Smooth muscle cell (in vitro differentiated cells): ENCODE measurements at regions not wholly inside any gene's neighbourhood (a gene's known extent, or its start where the extent isn't known, plus 50 kb on each side); places are given as distances from the start of the nearest gene placed in this dataset.

Experiments
- DNase-seq: peaks from one replicate; lab custom pipeline; 2025; ENCODE audit not compliant: unreplicated experiment; lab: John Stamatoyannopoulos, UW
- H2AFZ ChIP-seq: fragments of 200-600 bp; sonication (generic); 2 replicates; pipeline ENCODE4 v1.6.0; 2016; ENCODE audit warnings: antibody characterized with exemption, low read depth, mild to moderate bottlenecking
- H3F3A ChIP-seq: fragments of 200-600 bp; sonication (generic); 2 replicates; pipeline ENCODE4 v1.6.0; 2017; ENCODE audit warnings: antibody characterized with exemption, low read depth
- H3K27ac ChIP-seq: fragments of 200-600 bp; sonication (generic); 2 replicates; pipeline ENCODE4 v1.5.1; 2016; ENCODE audit warnings: low read depth, mild to moderate bottlenecking
- H3K27me3 ChIP-seq: fragments of 200-600 bp; sonication (generic); 2 replicates; pipeline ENCODE4 v1.6.1; 2016; ENCODE audit warnings: low read depth, mild to moderate bottlenecking
- H3K36me3 ChIP-seq: fragments of 200-600 bp; sonication (generic); 2 replicates; pipeline ENCODE4 v1.5.1; 2016; ENCODE audit warnings: low read depth
- H3K4me1 ChIP-seq: fragments of 200-600 bp; sonication (generic); 2 replicates; pipeline ENCODE4 v1.5.1; 2016; ENCODE audit warnings: low read depth
- H3K4me2 ChIP-seq: fragments of 200-600 bp; sonication (generic); 2 replicates; pipeline ENCODE4 v1.6.0; 2016; ENCODE audit warnings: mild to moderate bottlenecking
- H3K4me3 ChIP-seq: fragments of 200-600 bp; sonication (generic); 2 replicates; pipeline ENCODE4 v1.5.1; 2016; ENCODE audit warnings: mild to moderate bottlenecking
- H3K79me2 ChIP-seq: fragments of 200-600 bp; sonication (generic); 2 replicates; pipeline ENCODE4 v1.6.0; 2016; ENCODE audit warnings: low read depth, mild to moderate bottlenecking
- H3K9ac ChIP-seq: fragments of 200-600 bp; sonication (generic); 2 replicates; pipeline ENCODE4 v1.6.0; 2016; ENCODE audit warnings: low read depth
- H3K9me3 ChIP-seq: fragments of 200-600 bp; sonication (generic); replicated peaks from 2 replicates; pipeline ENCODE4 v1.5.1; 2016; ENCODE audit warnings: low read depth
- H4K20me1 ChIP-seq: fragments of 200-600 bp; sonication (generic); 2 replicates; pipeline ENCODE4 v1.6.0; 2016; ENCODE audit warnings: low read depth
- WGBS: methylation state at CpG from one replicate; pipeline ENCODE4 v1.1.7; 2016; ENCODE audit warnings: low lambda C conversion rate; 5-methylcytosine and 5-hydroxymethylcytosine counted together
- TF ChIP-seq, protein P1 (sequence below): fragments of 200-600 bp; sonication (generic); IDR thresholded peaks from 2 replicates; pipeline ENCODE4 v1.5.1; 2017; ENCODE audit warnings: borderline replicate concordance, mild to moderate bottlenecking, antibody characterized with exemption; ENCODE audit not compliant: insufficient read depth, poor library complexity, severe bottlenecking

DNA sequence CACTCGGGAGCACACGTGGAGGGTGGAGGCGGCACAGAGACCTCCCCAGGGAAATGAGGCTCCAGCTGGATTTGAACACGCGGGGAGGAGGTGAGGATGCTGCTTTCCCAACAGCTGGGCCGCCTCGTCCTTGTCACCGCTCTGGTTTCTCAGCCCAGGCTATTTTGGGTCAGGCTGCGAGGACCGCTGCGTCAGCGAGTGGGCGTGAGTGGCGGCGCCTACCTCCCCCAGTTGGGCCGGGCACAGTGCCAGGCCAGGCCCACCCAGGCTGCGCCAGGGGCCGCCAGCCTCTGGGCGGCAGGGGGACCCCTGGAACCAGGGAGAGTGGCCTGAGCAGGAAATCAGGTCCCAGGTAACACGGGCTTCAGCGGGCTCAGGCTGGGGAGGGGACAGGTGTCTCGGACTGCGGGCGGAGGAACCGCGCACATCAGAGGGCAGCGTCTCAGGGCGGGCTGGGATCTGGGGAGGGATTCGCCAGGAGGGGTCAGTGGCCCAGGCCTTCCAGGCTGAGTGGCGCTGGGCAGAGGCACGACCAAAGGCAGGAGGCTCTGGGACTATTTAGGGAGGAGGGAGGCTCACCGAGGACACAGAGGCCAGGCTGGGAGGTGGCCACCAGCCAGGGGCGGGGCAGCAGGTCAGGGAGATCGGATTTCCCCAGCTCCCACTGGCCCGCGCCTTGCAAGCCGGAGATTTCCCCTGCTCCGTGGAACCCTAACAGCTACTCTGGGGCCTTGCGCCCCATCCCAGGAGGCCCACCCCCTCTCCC, 125.2 kb upstream of the RET start:
- Histone ChIP-seq H3K9me3 (no peaks in the 10 kb centered on the region), H3K4me2 (peak overlapping the region; percentile 68), H3K27me3 (peaks cover 10% of the 10 kb centered on the region), H4K20me1 (no peaks in the 10 kb centered on the region), H3K27ac (no peak overlapping the region), H3K9ac (no peak overlapping the region), H3K79me2 (no peaks in the 10 kb centered on the region), H3K36me3 (no peaks in the 10 kb centered on the region), H3K4me3 (peak overlapping the region; percentile 15), H3F3A (no peaks in the 10 kb centered on the region), H2AFZ (no peak overlapping the region), H3K4me1 (no peaks in the 10 kb centered on the region)
- DNase-seq, result no peak
- 13% methylated on average over 31 of the region's 39 CpGs for WGBS
- TF ChIP-seq, protein P1, sequence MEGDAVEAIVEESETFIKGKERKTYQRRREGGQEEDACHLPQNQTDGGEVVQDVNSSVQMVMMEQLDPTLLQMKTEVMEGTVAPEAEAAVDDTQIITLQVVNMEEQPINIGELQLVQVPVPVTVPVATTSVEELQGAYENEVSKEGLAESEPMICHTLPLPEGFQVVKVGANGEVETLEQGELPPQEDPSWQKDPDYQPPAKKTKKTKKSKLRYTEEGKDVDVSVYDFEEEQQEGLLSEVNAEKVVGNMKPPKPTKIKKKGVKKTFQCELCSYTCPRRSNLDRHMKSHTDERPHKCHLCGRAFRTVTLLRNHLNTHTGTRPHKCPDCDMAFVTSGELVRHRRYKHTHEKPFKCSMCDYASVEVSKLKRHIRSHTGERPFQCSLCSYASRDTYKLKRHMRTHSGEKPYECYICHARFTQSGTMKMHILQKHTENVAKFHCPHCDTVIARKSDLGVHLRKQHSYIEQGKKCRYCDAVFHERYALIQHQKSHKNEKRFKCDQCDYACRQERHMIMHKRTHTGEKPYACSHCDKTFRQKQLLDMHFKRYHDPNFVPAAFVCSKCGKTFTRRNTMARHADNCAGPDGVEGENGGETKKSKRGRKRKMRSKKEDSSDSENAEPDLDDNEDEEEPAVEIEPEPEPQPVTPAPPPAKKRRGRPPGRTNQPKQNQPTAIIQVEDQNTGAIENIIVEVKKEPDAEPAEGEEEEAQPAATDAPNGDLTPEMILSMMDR, result no peak

GRCh38 chr10:42952349-42952748, 124.5 kb upstream of the RET start:
- no peak overlapping the region for H3K9ac ChIP-seq
- TF ChIP-seq, protein P1, result no peak
- H3K27ac ChIP-seq, result no peak overlapping the region
- H3K9me3 ChIP-seq, result no peaks in the 10 kb centered on the region
- WGBS, result 4% methylated on average over 14 of the region's 14 CpGs
- H4K20me1 ChIP-seq, result no peaks in the 10 kb centered on the region
- no peaks in the 10 kb centered on the region for H3K36me3 ChIP-seq
- H3K4me1 ChIP-seq, result no peaks in the 10 kb centered on the region
- no peak overlapping the region for H2AFZ ChIP-seq
- H3K27me3 ChIP-seq, result peaks cover 10% of the 10 kb centered on the region
- no peak for DNase-seq
- H3K79me2 ChIP-seq, result no peaks in the 10 kb centered on the region
- peak overlapping the region; percentile 68 for H3K4me2 ChIP-seq
- peak overlapping the region; percentile 15 for H3K4me3 ChIP-seq
- H3F3A ChIP-seq, result no peaks in the 10 kb centered on the region

GRCh38 chr10:42952931-42953683, 123.8 kb upstream of the RET start:
- Histone ChIP-seq H2AFZ (no peak overlapping the region), H3K79me2 (no peaks in the 10 kb centered on the region), H3K9me3 (no peaks in the 10 kb centered on the region), H3K27ac (no peak overlapping the region), H3F3A (no peaks in the 10 kb centered on the region), H3K4me3 (no peak overlapping the region), H3K4me1 (no peaks in the 10 kb centered on the region), H3K27me3 (peaks cover 10% of the 10 kb centered on the region), H3K4me2 (no peak overlapping the region), H4K20me1 (no peaks in the 10 kb centered on the region), H3K36me3 (no peaks in the 10 kb centered on the region), H3K9ac (no peak overlapping the region)
- no peak for DNase-seq
- TF ChIP-seq, protein P1, result no peak
- 89% methylated on average over 13 of the region's 13 CpGs for WGBS
